ENCODE measurements at regions not wholly inside any gene's neighbourhood (a gene's known extent, or its start where the extent isn't known, plus 50 kb on each side); places are given as distances from the start of the nearest gene placed in this dataset.

DNA sequence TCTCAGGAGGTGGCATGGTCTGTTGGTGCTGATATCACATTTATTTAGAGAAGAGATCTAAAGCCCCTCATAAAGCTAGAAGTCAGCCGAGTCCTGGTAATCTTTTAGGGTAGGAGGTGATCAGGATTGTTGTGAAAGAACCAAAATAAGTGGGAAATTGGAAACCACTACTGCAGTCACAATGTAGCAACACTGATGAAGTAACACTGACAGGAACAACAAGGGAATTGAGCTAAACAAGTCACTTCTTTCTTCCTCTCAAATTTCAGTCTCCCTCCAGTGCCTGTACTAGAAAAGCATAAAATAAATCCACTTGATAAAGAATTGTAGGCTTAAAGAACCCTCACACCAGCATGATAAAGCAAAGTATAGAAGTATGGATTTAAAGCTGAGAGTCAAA is 1509.0 kb downstream of the GRIK2 start:
- Histone ChIP-seq H3K9ac (ENCODE audit: low read length) (no peak overlapping the region), H3K4me2 (ENCODE audit: low read length) (no peak overlapping the region), H3F3A (ENCODE audit: low read length, unreplicated experiment) (no peaks in the 10 kb centered on the region), H3K36me3 (ENCODE audit: low read depth, low read length) (no peaks in the 10 kb centered on the region), H4K20me1 (ENCODE audit: low read length) (no peaks in the 10 kb centered on the region), H3K27me3 (ENCODE audit: low read length) (no peaks in the 10 kb centered on the region), H3K4me3 (ENCODE audit: low read length) (no peak overlapping the region), H3K9me3 (ENCODE audit: low read length) (no peaks in the 10 kb centered on the region), H3K27ac (ENCODE audit: low read length) (no peak overlapping the region), H3K79me2 (ENCODE audit: low read length) (no peaks in the 10 kb centered on the region), H3K9me2 (replicated peaks; ENCODE audit: low read length) (no peaks in the 10 kb centered on the region), H3K4me1 (ENCODE audit: insufficient read depth, low read length) (no peaks in the 10 kb centered on the region), H2AFZ (ENCODE audit: low read length) (no peak overlapping the region)
- DNase-seq (no peak), ATAC-seq (no peak)
- no peak for TF ChIP-seq EZH2phosphoT487 (IDR thresholded peaks at IDR 0.05; ENCODE audit: borderline replicate concordance, low read length)
- no TSS peak for BruUV-seq (replicated peaks)
- ChIA-PET POLR2A (ENCODE audit: unreplicated experiment) (no interaction called here), CTCF (no interaction called here)
- intact Hi-C loops (cut with micrococcal nuclease), result no loop called here

GRCh38 chr6:102895683-102896082 is 1502.2 kb downstream of the GRIK2 start:
- H3K4me2 ChIP-seq (ENCODE audit: low read length), result no peak overlapping the region
- CTCF ChIA-PET, result no interaction called here
- no peaks in the 10 kb centered on the region for H4K20me1 ChIP-seq (ENCODE audit: low read length)
- H3K9me2 ChIP-seq (replicated peaks; ENCODE audit: low read length), result no peaks in the 10 kb centered on the region
- TF ChIP-seq EZH2phosphoT487 (IDR thresholded peaks at IDR 0.05; ENCODE audit: borderline replicate concordance, low read length) (no peak), EZH2 (IDR thresholded peaks at IDR 0.05; ENCODE audit: low read length, unreplicated experiment) (no peak)
- TF ChIP-seq, protein P1, sequence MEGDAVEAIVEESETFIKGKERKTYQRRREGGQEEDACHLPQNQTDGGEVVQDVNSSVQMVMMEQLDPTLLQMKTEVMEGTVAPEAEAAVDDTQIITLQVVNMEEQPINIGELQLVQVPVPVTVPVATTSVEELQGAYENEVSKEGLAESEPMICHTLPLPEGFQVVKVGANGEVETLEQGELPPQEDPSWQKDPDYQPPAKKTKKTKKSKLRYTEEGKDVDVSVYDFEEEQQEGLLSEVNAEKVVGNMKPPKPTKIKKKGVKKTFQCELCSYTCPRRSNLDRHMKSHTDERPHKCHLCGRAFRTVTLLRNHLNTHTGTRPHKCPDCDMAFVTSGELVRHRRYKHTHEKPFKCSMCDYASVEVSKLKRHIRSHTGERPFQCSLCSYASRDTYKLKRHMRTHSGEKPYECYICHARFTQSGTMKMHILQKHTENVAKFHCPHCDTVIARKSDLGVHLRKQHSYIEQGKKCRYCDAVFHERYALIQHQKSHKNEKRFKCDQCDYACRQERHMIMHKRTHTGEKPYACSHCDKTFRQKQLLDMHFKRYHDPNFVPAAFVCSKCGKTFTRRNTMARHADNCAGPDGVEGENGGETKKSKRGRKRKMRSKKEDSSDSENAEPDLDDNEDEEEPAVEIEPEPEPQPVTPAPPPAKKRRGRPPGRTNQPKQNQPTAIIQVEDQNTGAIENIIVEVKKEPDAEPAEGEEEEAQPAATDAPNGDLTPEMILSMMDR (conservative IDR thresholded peaks at IDR 0.05; ENCODE audit: low read depth, low read length), result no peak
- no peaks in the 10 kb centered on the region for H3K36me3 ChIP-seq (ENCODE audit: low read depth, low read length)
- ATAC-seq (no peak), DNase-seq (no peak)
- H3K27me3 ChIP-seq (ENCODE audit: low read length), result no peaks in the 10 kb centered on the region
- no peaks in the 10 kb centered on the region for H3F3A ChIP-seq (ENCODE audit: low read length, unreplicated experiment)
- no peaks in the 10 kb centered on the region for H3K79me2 ChIP-seq (ENCODE audit: low read length)
- H3K9me3 ChIP-seq (ENCODE audit: low read length), result no peaks in the 10 kb centered on the region
- intact Hi-C loops (cut with micrococcal nuclease), result no loop called here
- no TSS peak for BruUV-seq (replicated peaks)
- H3K4me1 ChIP-seq (ENCODE audit: insufficient read depth, low read length), result no peaks in the 10 kb centered on the region
- no peak overlapping the region for H3K27ac ChIP-seq (ENCODE audit: low read length)
- no peak overlapping the region for H3K9ac ChIP-seq (ENCODE audit: low read length)
- POLR2A ChIA-PET (ENCODE audit: unreplicated experiment), result no interaction called here
- H3K4me3 ChIP-seq (ENCODE audit: low read length), result no peak overlapping the region
- H2AFZ ChIP-seq (ENCODE audit: low read length), result no peak overlapping the region

DNA sequence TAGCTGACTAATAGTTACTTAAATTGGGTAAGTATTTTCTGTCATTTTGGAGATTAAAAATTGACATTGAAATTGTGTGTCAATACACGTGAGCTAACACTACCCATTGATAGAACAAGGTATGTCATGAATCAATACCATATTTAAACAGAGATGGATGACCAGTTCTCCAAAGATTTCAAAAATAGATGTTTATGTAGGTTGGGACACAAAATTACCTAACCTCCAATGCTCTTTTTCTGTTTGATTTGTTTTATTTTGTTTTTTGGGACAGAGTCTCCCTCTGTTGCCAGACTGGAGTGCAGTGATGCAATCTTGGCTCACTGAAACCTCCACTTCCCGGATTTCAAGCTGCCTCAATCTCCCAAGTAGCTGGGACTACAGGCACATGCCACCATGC is 1491.7 kb downstream of the GRIK2 start:
- no peaks in the 10 kb centered on the region for H3K27me3 ChIP-seq (ENCODE audit: low read length)
- DNase-seq, result no peak
- H4K20me1 ChIP-seq (ENCODE audit: low read length), result no peaks in the 10 kb centered on the region
- H3F3A ChIP-seq (ENCODE audit: low read length, unreplicated experiment), result no peaks in the 10 kb centered on the region
- no peak overlapping the region for H2AFZ ChIP-seq (ENCODE audit: low read length)
- no peaks in the 10 kb centered on the region for H3K9me3 ChIP-seq (ENCODE audit: low read length)
- ChIA-PET CTCF (no interaction called here), POLR2A (ENCODE audit: unreplicated experiment) (no interaction called here)
- H3K36me3 ChIP-seq (ENCODE audit: low read depth, low read length), result no peaks in the 10 kb centered on the region
- H3K9ac ChIP-seq (ENCODE audit: low read length), result no peak overlapping the region
- no peaks in the 10 kb centered on the region for H3K4me1 ChIP-seq (ENCODE audit: insufficient read depth, low read length)
- H3K27ac ChIP-seq (ENCODE audit: low read length), result no peak overlapping the region
- no peak for TF ChIP-seq EZH2phosphoT487 (IDR thresholded peaks at IDR 0.05; ENCODE audit: borderline replicate concordance, low read length)
- no peak for TF ChIP-seq EZH2 (IDR thresholded peaks at IDR 0.05; ENCODE audit: low read length, unreplicated experiment)
- TF ChIP-seq, protein P1 (conservative IDR thresholded peaks at IDR 0.05; ENCODE audit: low read depth, low read length), result no peak
- H3K79me2 ChIP-seq (ENCODE audit: low read length), result no peaks in the 10 kb centered on the region
- ATAC-seq, result no peak
- H3K9me2 ChIP-seq (replicated peaks; ENCODE audit: low read length), result no peaks in the 10 kb centered on the region
- H3K4me3 ChIP-seq (ENCODE audit: low read length), result no peak overlapping the region
- BruUV-seq (replicated peaks), result no TSS peak
- no peak overlapping the region for H3K4me2 ChIP-seq (ENCODE audit: low read length)
- intact Hi-C loops (cut with micrococcal nuclease), result no loop called here

Data from PC-3 (cell line).